Aorta (tissue), 5 donors: ENCODE measurements at regions not wholly inside any gene's neighbourhood (a gene's known extent, or its start where the extent isn't known, plus 50 kb on each side); places are given as distances from the start of the nearest gene placed in this dataset.

Source experiments
- ATAC-seq: fragments of 200-7000 bp; cut with Tn5 transposase; one replicate; pipeline ENCODE4 v1.9.1; 2022; ENCODE audit warnings: moderate library complexity; ENCODE audit not compliant: low FRiP score
- DNase-seq, 2 donors: peaks; one replicate each; pipeline ENCODE4 v3.0.0-alpha.2; 2020
- H3K27ac ChIP-seq, 2 donors: one replicate each; pipeline ENCODE4 v1.5.1; 2013; ENCODE audit warnings: low read length in 2 of 2, mild to moderate bottlenecking in 2 of 2, moderate library complexity in 2 of 2, control low read depth in 1 of 2, inconsistent platforms in 1 of 2, low read depth in 1 of 2
- H3K27me3 ChIP-seq, 2 donors: one replicate each; pipeline ENCODE4 v1.6.1; 2013; ENCODE audit warnings: control low read depth in 1 of 2, low read length in 1 of 2, mild to moderate bottlenecking in 1 of 2, moderate library complexity in 1 of 2; ENCODE audit not compliant: insufficient read depth in 2 of 2, control insufficient read depth in 1 of 2
- H3K36me3 ChIP-seq, 2 donors: one replicate each; pipeline ENCODE4 v1.6.1; 2013; ENCODE audit warnings: control low read depth in 1 of 2, low read length in 1 of 2, mild to moderate bottlenecking in 1 of 2; ENCODE audit not compliant: insufficient read depth in 2 of 2, control insufficient read depth in 1 of 2
- H3K4me1 ChIP-seq, 2 donors: one replicate each; pipeline ENCODE4 v1.6.1; 2013; ENCODE audit warnings: low read length in 2 of 2, control low read depth in 1 of 2, mild to moderate bottlenecking in 1 of 2, moderate library complexity in 1 of 2; ENCODE audit not compliant: insufficient read depth in 2 of 2, control insufficient read depth in 1 of 2
- H3K4me3 ChIP-seq, 2 donors: one replicate each; pipeline ENCODE4 v1.5.1; 2013; ENCODE audit warnings: low read length in 2 of 2, control low read depth in 1 of 2, mild to moderate bottlenecking in 1 of 2
- H3K9me3 ChIP-seq: one replicate; pipeline ENCODE4 v1.6.1; 2013; ENCODE audit warnings: mild to moderate bottlenecking, low read length; ENCODE audit not compliant: control insufficient read depth
- WGBS, 2 donors: extraction: QIAGEN DNeasy Blood & Tissue Kit; methylation state at CpG; one replicate each; pipeline ENCODE4 v1.1.7; 2013; 5-methylcytosine and 5-hydroxymethylcytosine counted together
- intact Hi-C, 2 donors: fragments of 100-400 bp; cut with DNase I; formaldehyde crosslinking; loops; one replicate each; pipeline versions ENCODE4 v1.14.2 to v1.15.0; 2022
- donor health status: healthy with polysubstance abuse.
- donor health status: Bipolar disorder and iron deficiency.
- donor health status: DM: no; HTN: no; CAD: no.
- donor health status: DM: no; HTN: no; CAD: no.
- donor health status: DM: yes; HTN: yes; CAD: no.

- Histone ChIP-seq H3K27ac (no peak overlapping the region), H3K4me1 (no peaks in the 10 kb centered on the region), H3K27me3 (no peaks in the 10 kb centered on the region), H3K36me3 (no peaks in the 10 kb centered on the region), H3K4me3 (no peak overlapping the region), H3K9me3 (peaks cover 1% of the 10 kb centered on the region)
- intact Hi-C loops = no loop called here
- 70 to 80% methylated on average over 10 of the region's 10 CpGs for WGBS, 2 donors
- ATAC-seq (no peak), DNase-seq (no peak)
Observed at GRCh38 chr13:106738186-106738678, 170.3 kb upstream of the ARGLU1 start.

- no peak overlapping the region for H3K27ac ChIP-seq
- H3K9me3 ChIP-seq = peaks cover 1% of the 10 kb centered on the region
- WGBS, 2 donors = 97 to 98% methylated on average over 12 of the region's 12 CpGs
- no peak overlapping the region for H3K4me3 ChIP-seq
- DNase-seq (no peak), ATAC-seq (no peak)
- no peaks in the 10 kb centered on the region for H3K27me3 ChIP-seq
- H3K36me3 ChIP-seq = no peaks in the 10 kb centered on the region
- no peaks in the 10 kb centered on the region for H3K4me1 ChIP-seq
- intact Hi-C loops = no loop called here
Observed at GRCh38 chr13:106736941-106737340, 169.0 kb upstream of the ARGLU1 start.

- WGBS, 2 donors = 80% methylated on average over 6 of the region's 6 CpGs
- Histone ChIP-seq H3K4me1 (no peaks in the 10 kb centered on the region), H3K27ac (no peak overlapping the region), H3K36me3 (no peaks in the 10 kb centered on the region), H3K4me3 (no peak overlapping the region), H3K9me3 (peaks cover 1% of the 10 kb centered on the region), H3K27me3 (no peaks in the 10 kb centered on the region)
- intact Hi-C loops = no loop called here
- DNase-seq = no peak
- no peak for ATAC-seq
Observed at GRCh38 chr13:106734198-106734597, 166.3 kb upstream of the ARGLU1 start.

GRCh38 chr13:106723036-106723435 is 155.1 kb upstream of the ARGLU1 start:
- Histone ChIP-seq H3K27me3 (no peaks in the 10 kb centered on the region), H3K27ac (no peak overlapping the region), H3K9me3 (no peaks in the 10 kb centered on the region), H3K36me3 (no peaks in the 10 kb centered on the region), H3K4me1 (no peaks in the 10 kb centered on the region), H3K4me3 (no peak overlapping the region)
- intact Hi-C loops = no loop called here
- ATAC-seq = no peak
- no peak for DNase-seq
- 93% methylated on average over 6 of the region's 6 CpGs for WGBS, 2 donors

- no peak for ATAC-seq
- no peak for DNase-seq
- 17 to 23% methylated on average over 3 of the region's 3 CpGs for WGBS, 2 donors
- no peaks in the 10 kb centered on the region for H3K27me3 ChIP-seq
- no peaks in the 10 kb centered on the region for H3K36me3 ChIP-seq
- H3K4me3 ChIP-seq = no peak overlapping the region
- no peaks in the 10 kb centered on the region for H3K9me3 ChIP-seq
- intact Hi-C loops = no loop called here
- H3K27ac ChIP-seq = no peak overlapping the region
- H3K4me1 ChIP-seq = no peaks in the 10 kb centered on the region
Observed at GRCh38 chr13:106722620-106723019, 154.7 kb upstream of the ARGLU1 start.

GRCh38 chr13:106721599-106721998 is 153.7 kb upstream of the ARGLU1 start:
- 95 to 99% methylated on average over 6 of the region's 6 CpGs for WGBS, 2 donors
- no peak for ATAC-seq
- H3K4me1 ChIP-seq = no peaks in the 10 kb centered on the region
- H3K9me3 ChIP-seq = no peaks in the 10 kb centered on the region
- H3K4me3 ChIP-seq = no peak overlapping the region
- H3K36me3 ChIP-seq = no peaks in the 10 kb centered on the region
- H3K27ac ChIP-seq = no peak overlapping the region
- no peaks in the 10 kb centered on the region for H3K27me3 ChIP-seq
- DNase-seq = no peak
- intact Hi-C loops = no loop called here

- H3K27ac ChIP-seq = no peak overlapping the region
- H3K4me3 ChIP-seq = no peak overlapping the region
- H3K9me3 ChIP-seq = no peaks in the 10 kb centered on the region
- H3K4me1 ChIP-seq = no peaks in the 10 kb centered on the region
- no peaks in the 10 kb centered on the region for H3K36me3 ChIP-seq
- no peaks in the 10 kb centered on the region for H3K27me3 ChIP-seq
- no peak for DNase-seq
- no peak for ATAC-seq
- 81 to 87% methylated on average over 10 of the region's 10 CpGs for WGBS, 2 donors
- intact Hi-C loops = no loop called here
Observed at GRCh38 chr13:106714271-106714982, 146.5 kb upstream of the ARGLU1 start.

GRCh38 chr13:106712381-106712780 is 144.4 kb upstream of the ARGLU1 start:
- Histone ChIP-seq H3K27ac (no peak overlapping the region), H3K9me3 (no peaks in the 10 kb centered on the region)
- ATAC-seq = no peak

GRCh38 chr13:106710266-106710665 is 142.3 kb upstream of the ARGLU1 start:
- 7 to 10% methylated on average over 7 of the region's 7 CpGs for WGBS, 2 donors
- H3K36me3 ChIP-seq = no peaks in the 10 kb centered on the region
- H3K4me1 ChIP-seq = no peaks in the 10 kb centered on the region
- H3K27ac ChIP-seq = no peak overlapping the region
- no peak for DNase-seq
- no peaks in the 10 kb centered on the region for H3K27me3 ChIP-seq
- peak overlapping the region; percentile 39 to 54 for H3K4me3 ChIP-seq
- intact Hi-C loops = no loop called here
- no peaks in the 10 kb centered on the region for H3K9me3 ChIP-seq
- ATAC-seq = peak; percentile 52

More at GRCh38 chr13:106712381-106712780, 144.4 kb upstream of the ARGLU1 start:
- DNase-seq = no peak
- Histone ChIP-seq H3K4me3 (no peak overlapping the region), H3K27me3 (no peaks in the 10 kb centered on the region), H3K4me1 (no peaks in the 10 kb centered on the region), H3K36me3 (no peaks in the 10 kb centered on the region)
- 16 to 23% methylated on average over 10 of the region's 10 CpGs for WGBS, 2 donors
- intact Hi-C loops = no loop called here
